Gastroesophageal sphincter (tissue), 4 donors: ENCODE measurements at regions not wholly inside any gene's neighbourhood (a gene's known extent, or its start where the extent isn't known, plus 50 kb on each side); places are given as distances from the start of the nearest gene placed in this dataset.

Experiments
- ATAC-seq: fragments of 150-250 bp; one replicate; pipeline ENCODE4 v1.9.1; 2016; ENCODE audit warnings: mild to moderate bottlenecking, moderate library complexity
- H3K27ac ChIP-seq, 4 donors: fragments of 200-600 bp; sonication (generic) in 3 of 4; 1 replicate in 3 of 4; 2 replicates in 1 of 4; pipeline ENCODE4 v1.5.1; 2016 to 2019
- H3K27me3 ChIP-seq: fragments of 200-600 bp; sonication (generic); one replicate; pipeline ENCODE4 v1.5.1; 2019
- H3K36me3 ChIP-seq, 2 donors: fragments of 200-600 bp; sonication (generic); one replicate each; pipeline ENCODE4 v1.5.1; 2019; ENCODE audit warnings: control low read depth in 1 of 2
- H3K4me1 ChIP-seq, 3 donors: fragments of 200-600 bp; sonication (generic); 1 replicate in 2 of 3; 2 replicates in 1 of 3; pipeline ENCODE4 v1.5.1; 2016 to 2019; ENCODE audit warnings: control low read depth in 2 of 3
- H3K4me3 ChIP-seq, 2 donors: fragments of 200-600 bp; sonication (generic); one replicate each; pipeline ENCODE4 v1.5.1; 2019; ENCODE audit warnings: mild to moderate bottlenecking in 1 of 2, moderate library complexity in 1 of 2
- H3K9me3 ChIP-seq, 3 donors: fragments of 200-600 bp; sonication (generic); one replicate each; pipeline ENCODE4 v1.5.1; 2017 to 2019; ENCODE audit warnings: control low read depth in 2 of 3
- CTCF ChIP-seq, 4 experiments: fragments of 200-600 bp in 2 of 4; fragments of 450-650 bp in 2 of 4; sonication (generic) in 1 of 4; IDR thresholded peaks; one replicate each; pipeline ENCODE4 v1.5.1; 2017 to 2019; ENCODE audit warnings: antibody characterized with exemption in 4 of 4, mild to moderate bottlenecking in 2 of 4, moderate library complexity in 2 of 4
- EP300 ChIP-seq: sonication (generic); formaldehyde crosslinking; IDR thresholded peaks from one replicate; pipeline ENCODE4 v1.6.1; 2017; ENCODE audit warnings: antibody characterized with exemption, mild to moderate bottlenecking
- POLR2A ChIP-seq, 2 donors: fragments of 450-650 bp; IDR thresholded peaks; one replicate each; pipeline ENCODE4 v1.6.1; 2017; ENCODE audit warnings: antibody characterized with exemption in 2 of 2, mild to moderate bottlenecking in 2 of 2, moderate library complexity in 1 of 2
- POLR2AphosphoS5 ChIP-seq: sonication (generic); formaldehyde crosslinking; IDR thresholded peaks from one replicate; pipeline ENCODE4 v1.6.1; 2017; ENCODE audit warnings: antibody characterized with exemption
- WGBS, 2 donors: methylation state at CpG; one replicate each; pipeline ENCODE4 v1.1.5; 2018; ENCODE audit warnings: low coverage in 1 of 2; 5-methylcytosine and 5-hydroxymethylcytosine counted together

- no peaks in the 10 kb centered on the region for H3K36me3 ChIP-seq
- H3K4me1 ChIP-seq, result no peaks in the 10 kb centered on the region
- WGBS, 2 donors, result 90 to 92% methylated on average over 2 to 4 of the region's 4 CpGs
- no peak for ATAC-seq
- H3K27ac ChIP-seq, result no peak overlapping the region
- no peaks in the 10 kb centered on the region for H3K9me3 ChIP-seq
- TF ChIP-seq EP300 (no peak), POLR2AphosphoS5 (no peak), POLR2A (IDR thresholded peaks at IDR 0.05) (no peak), CTCF (IDR thresholded peaks at IDR 0.05) (no peak)
- H3K27me3 ChIP-seq, result no peaks in the 10 kb centered on the region
- H3K4me3 ChIP-seq, result no peak overlapping the region
Measured at GRCh38 chr13:47110141-47110540, 213.3 kb upstream of the HTR2A start.

- ATAC-seq, result no peak
- WGBS, 2 donors, result 84% methylated on average over 4 of the region's 4 CpGs; no CpG with 5 or more reads in 1 of the 2 donors
- no peaks in the 10 kb centered on the region for H3K9me3 ChIP-seq
- no peak for TF ChIP-seq POLR2A (IDR thresholded peaks at IDR 0.05)
- TF ChIP-seq POLR2AphosphoS5, result no peak
- H3K27me3 ChIP-seq, result no peaks in the 10 kb centered on the region
- no peaks in the 10 kb centered on the region for H3K36me3 ChIP-seq
- no peak overlapping the region for H3K27ac ChIP-seq
- no peak overlapping the region for H3K4me3 ChIP-seq
- no peaks in the 10 kb centered on the region for H3K4me1 ChIP-seq
Measured at GRCh38 chr13:47109028-47109427, 212.2 kb upstream of the HTR2A start.

- Histone ChIP-seq H3K27me3 (no peaks in the 10 kb centered on the region), H3K4me1 (peaks cover 0 to 5% (median 0%) of the 10 kb centered on the region in 3 donors), H3K4me3 (no peak overlapping the region), H3K36me3 (no peaks in the 10 kb centered on the region), H3K27ac (no peak overlapping the region), H3K9me3 (no peaks in the 10 kb centered on the region)
- TF ChIP-seq POLR2AphosphoS5, result no peak
- TF ChIP-seq CTCF (IDR thresholded peaks at IDR 0.05), result no peak
- TF ChIP-seq EP300, result no peak
- TF ChIP-seq POLR2A (IDR thresholded peaks at IDR 0.05), result no peak
- ATAC-seq, result no peak
- WGBS, 2 donors, result 43 to 65% methylated on average over 4 of the region's 4 CpGs
Measured at GRCh38 chr13:47100214-47100853, 203.5 kb upstream of the HTR2A start.

GRCh38 chr13:47094734-47095434, 198.0 kb upstream of the HTR2A start:
- no peaks in the 10 kb centered on the region for H3K27me3 ChIP-seq
- ATAC-seq, result no peak
- no peak overlapping the region for H3K4me3 ChIP-seq
- H3K36me3 ChIP-seq, result no peaks in the 10 kb centered on the region
- peaks cover 0 to 5% (median 0%) of the 10 kb centered on the region in 3 donors for H3K4me1 ChIP-seq
- H3K9me3 ChIP-seq, result no peaks in the 10 kb centered on the region
- TF ChIP-seq CTCF (IDR thresholded peaks at IDR 0.05) (no peak), EP300 (no peak), POLR2A (IDR thresholded peaks at IDR 0.05) (no peak), POLR2AphosphoS5 (no peak)
- no peak overlapping the region for H3K27ac ChIP-seq
- WGBS, 2 donors, result 50 to 88% methylated on average over 3 of the region's 3 CpGs

- WGBS, 2 donors, result 31 to 46% methylated on average over 2 of the region's 2 CpGs
- H3K4me1 ChIP-seq, result peaks cover 0 to 10% (median 0%) of the 10 kb centered on the region in 3 donors
- no peak for ATAC-seq
- H3K4me3 ChIP-seq, result no peak overlapping the region
- TF ChIP-seq CTCF (IDR thresholded peaks at IDR 0.05) (no peak), POLR2AphosphoS5 (no peak)
- no peaks in the 10 kb centered on the region for H3K27me3 ChIP-seq
- H3K36me3 ChIP-seq, result no peaks in the 10 kb centered on the region
- no peaks in the 10 kb centered on the region for H3K9me3 ChIP-seq
- no peak overlapping the region for H3K27ac ChIP-seq
Measured at GRCh38 chr13:47092202-47092601, 195.3 kb upstream of the HTR2A start.
